ENCODE measurements at regions not wholly inside any gene's neighbourhood (a gene's known extent, or its start where the extent isn't known, plus 50 kb on each side); places are given as distances from the start of the nearest gene placed in this dataset.

- intact Hi-C loops (cut with micrococcal nuclease), result no loop called here
These were observed 80.7 kb upstream of the MPDZ start for GRCh38 chr9:13360188-13360587.

DNA sequence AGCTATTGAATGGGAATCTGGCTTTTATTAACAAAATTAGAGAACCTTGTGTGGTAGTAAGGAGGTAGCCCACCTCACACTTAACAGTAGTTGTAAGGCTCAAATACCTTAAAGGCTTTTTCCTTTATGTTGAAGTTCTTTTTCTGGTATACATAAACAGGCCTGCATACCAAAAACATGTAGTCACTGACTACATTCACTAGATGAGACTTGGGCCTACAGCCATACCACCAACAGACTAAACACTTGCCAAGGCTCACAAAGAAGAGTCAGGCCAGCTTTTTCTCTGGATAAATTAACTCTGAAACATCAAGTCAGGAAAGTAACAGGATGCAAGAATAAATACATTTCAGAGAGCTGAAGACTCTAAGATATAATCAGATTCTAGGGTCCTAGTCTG, 78.6 kb upstream of the MPDZ start:
- intact Hi-C loops (cut with micrococcal nuclease), result no loop called here

DNA sequence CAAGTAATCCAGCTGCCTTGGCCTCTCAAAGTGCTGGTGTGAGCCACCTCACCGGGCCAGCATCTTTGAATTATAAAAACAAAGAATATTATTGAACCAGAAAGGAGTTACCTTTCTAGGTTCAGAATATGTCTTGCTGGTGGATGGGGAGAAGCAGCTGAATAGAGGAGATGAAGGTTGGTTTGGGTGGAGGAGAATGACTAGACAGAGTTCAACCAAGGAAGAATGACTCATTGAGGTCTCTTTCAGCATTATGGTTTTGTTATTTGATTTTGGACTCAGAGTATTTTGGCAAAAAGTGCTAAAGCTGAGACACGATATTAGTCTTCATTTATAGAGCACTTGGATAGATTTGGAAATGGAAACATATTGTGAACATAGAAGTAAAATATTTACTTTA, 75.2 kb upstream of the MPDZ start:
- intact Hi-C loops (cut with micrococcal nuclease), result loop anchor here (5.0 kb wide), 1 partner anchor 1078 kb away; no protein-coding TSS in a partner anchor

DNA sequence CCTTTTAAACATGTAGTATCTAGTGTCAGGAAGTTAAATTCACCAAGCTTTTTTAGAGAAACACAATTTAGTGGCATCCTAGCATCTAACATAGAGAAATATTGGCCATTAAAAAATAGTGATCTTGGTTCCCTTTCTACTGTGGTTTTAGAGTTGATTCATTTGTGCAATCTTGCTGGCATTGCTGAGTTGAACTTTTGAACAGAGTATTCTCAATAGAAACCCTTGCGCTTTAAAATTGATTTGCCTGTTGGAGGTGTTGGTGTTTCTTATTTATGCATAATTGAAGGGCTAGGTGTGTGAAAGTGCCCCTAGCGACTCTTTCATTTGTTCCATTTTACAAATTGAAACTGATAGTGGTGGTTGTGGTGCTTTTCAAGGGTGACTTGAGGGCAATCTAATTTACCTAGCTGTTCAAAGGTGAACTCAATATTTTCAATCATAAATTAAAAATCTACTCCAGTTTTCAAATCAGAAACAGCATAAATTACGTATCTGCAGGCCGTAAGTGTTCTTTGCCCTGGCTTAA, 73.0 kb upstream of the MPDZ start:
- intact Hi-C loops (cut with micrococcal nuclease), result loop anchor here (5.0 kb wide), 1 partner anchor 1080 kb away; no protein-coding TSS in a partner anchor

- intact Hi-C loops (cut with micrococcal nuclease), result loop anchor here (5.0 kb wide), 1 partner anchor 1080 kb away; no protein-coding TSS in a partner anchor
These were observed 72.4 kb upstream of the MPDZ start for GRCh38 chr9:13351778-13352386.

DNA sequence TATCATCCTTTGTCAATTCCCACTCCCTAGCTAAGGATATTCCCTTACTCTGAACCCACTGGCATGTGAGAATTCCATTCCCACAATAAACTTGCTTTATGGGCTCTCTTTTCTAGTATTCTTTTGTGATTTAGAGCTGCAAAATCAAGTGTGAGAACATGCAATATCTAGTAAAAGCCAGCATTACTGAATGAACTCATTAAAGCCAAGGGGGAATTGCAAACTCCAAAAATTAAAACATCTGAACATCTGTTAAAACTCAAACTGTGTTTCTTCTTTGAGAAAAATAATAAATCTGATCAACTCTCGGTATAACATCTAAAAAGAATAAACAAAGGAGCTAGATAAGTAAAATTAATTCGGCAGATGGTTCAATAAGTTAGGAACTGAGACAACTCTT, 53.1 kb upstream of the MPDZ start:
- intact Hi-C loops (cut with micrococcal nuclease), result no loop called here

GRCh38 chr9:13331320-13331719, 51.8 kb upstream of the MPDZ start:
- intact Hi-C loops (cut with micrococcal nuclease), result no loop called here

- intact Hi-C loops (cut with micrococcal nuclease), result no loop called here
These were observed 51.0 kb upstream of the MPDZ start for GRCh38 chr9:13330396-13331004.
